ENCODE measurements at regions not wholly inside any gene's neighbourhood (a gene's known extent, or its start where the extent isn't known, plus 50 kb on each side); places are given as distances from the start of the nearest gene placed in this dataset.
A peak's percentile ranks its signal among the peaks of the same experiment; 100 is the strongest.

DNA sequence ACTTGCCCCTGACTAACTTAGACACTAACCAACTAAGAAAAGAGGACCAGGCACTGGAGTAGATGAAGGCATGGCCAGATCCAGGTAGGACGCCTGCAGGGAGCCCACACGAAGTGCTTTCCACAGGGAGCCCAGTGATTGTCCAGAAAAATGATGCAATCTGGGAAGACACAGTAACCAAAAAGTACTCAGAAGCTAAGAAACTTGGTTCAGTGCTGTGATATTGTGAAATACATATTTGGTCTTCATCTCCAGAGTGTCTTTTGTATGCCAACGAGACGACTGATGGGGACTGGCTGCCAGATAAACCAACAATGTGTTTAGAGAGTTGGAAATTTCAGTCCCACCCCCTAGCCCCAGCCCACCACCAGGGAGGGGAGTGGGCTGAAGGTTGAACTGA, 135.0 kb downstream of the SP3 start:
- no peak for DNase-seq (ENCODE audit: low spot score)
- no peak overlapping the region for H3K4me3 ChIP-seq
- no peak for TF ChIP-seq EZH2 (IDR thresholded peaks at IDR 0.05)
- no peaks in the 10 kb centered on the region for H3K79me2 ChIP-seq (ENCODE audit: low read depth)
- peaks cover 14% of the 10 kb centered on the region for H3K4me1 ChIP-seq
- H3K27ac ChIP-seq = no peak overlapping the region
- H3K36me3 ChIP-seq = no peaks in the 10 kb centered on the region
- Mint-ChIP-seq H3K9me3 (peaks cover 8% of the 10 kb centered on the region), H3K4me3 (no peak overlapping the region), H3K36me3 (no peaks in the 10 kb centered on the region), H3K27ac (no peak overlapping the region), H3K4me1 (peaks cover 21% of the 10 kb centered on the region), H3K27me3 (ENCODE audit: insufficient read depth, low read depth) (peaks cover 12% of the 10 kb centered on the region)
- H3K9ac ChIP-seq = no peak overlapping the region
- H4K20me1 ChIP-seq (ENCODE audit: low read depth) = no peaks in the 10 kb centered on the region
- no peaks in the 10 kb centered on the region for H3K9me3 ChIP-seq (ENCODE audit: low read depth)
- no peaks in the 10 kb centered on the region for H3F3A ChIP-seq (ENCODE audit: low read depth)
- no peak overlapping the region for H3K4me2 ChIP-seq
- H3K27me3 ChIP-seq = no peaks in the 10 kb centered on the region
- H2AFZ ChIP-seq (replicated peaks) = no peak overlapping the region

DNA sequence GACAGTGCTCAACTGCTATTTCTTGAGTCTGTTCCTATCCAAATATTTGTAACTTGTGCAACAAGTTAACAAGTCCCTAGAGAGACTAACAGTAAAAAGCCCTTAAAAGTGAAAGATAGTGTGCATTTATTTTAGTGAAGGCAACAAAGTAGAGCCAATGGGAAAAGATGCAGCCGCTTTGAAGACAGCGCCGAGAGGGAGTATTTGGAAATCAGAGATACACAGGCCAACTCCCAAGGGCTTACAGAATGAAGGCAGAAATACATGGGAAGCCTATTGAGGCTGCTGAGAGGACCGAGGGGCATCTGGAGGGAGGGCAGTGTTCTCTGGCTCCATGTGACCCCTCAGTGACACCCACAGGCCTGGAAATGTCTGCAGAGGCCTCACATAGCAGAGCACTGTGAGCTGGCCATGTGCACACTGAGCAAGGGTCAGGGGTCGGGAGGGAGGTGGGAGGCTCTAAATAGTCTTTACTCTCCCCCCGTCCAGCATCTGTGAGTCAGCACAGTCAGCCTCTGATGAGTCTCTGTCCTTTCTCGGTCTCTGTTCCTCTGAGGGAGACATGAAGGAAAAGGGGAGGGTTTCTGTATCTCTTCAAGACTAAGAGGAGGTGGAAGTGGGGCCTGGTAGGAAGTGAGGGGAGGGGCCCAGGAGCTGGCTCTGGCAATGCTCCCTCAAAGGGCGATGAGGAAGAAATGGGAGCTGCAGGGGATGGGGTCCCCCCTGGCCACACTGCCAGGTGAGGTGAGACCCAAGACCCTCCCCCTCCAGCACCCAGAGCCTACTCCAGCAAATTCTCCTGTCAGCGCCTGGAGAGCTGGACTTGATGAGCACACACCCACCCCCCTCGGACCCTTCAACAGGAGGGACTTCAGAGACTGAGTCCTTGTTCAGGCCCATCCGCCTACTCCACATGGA, 133.6 kb downstream of the SP3 start:
- peaks cover 11% of the 10 kb centered on the region for H3K9me3 Mint-ChIP-seq
- TF ChIP-seq EZH2phosphoT487 (IDR thresholded peaks at IDR 0.05) (no peak), EZH2 (IDR thresholded peaks at IDR 0.05) (no peak)
- TF ChIP-seq, protein P1, sequence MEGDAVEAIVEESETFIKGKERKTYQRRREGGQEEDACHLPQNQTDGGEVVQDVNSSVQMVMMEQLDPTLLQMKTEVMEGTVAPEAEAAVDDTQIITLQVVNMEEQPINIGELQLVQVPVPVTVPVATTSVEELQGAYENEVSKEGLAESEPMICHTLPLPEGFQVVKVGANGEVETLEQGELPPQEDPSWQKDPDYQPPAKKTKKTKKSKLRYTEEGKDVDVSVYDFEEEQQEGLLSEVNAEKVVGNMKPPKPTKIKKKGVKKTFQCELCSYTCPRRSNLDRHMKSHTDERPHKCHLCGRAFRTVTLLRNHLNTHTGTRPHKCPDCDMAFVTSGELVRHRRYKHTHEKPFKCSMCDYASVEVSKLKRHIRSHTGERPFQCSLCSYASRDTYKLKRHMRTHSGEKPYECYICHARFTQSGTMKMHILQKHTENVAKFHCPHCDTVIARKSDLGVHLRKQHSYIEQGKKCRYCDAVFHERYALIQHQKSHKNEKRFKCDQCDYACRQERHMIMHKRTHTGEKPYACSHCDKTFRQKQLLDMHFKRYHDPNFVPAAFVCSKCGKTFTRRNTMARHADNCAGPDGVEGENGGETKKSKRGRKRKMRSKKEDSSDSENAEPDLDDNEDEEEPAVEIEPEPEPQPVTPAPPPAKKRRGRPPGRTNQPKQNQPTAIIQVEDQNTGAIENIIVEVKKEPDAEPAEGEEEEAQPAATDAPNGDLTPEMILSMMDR (IDR thresholded peaks at IDR 0.05) = no peak
- Histone ChIP-seq H3K9me3 (ENCODE audit: low read depth) (no peaks in the 10 kb centered on the region), H3K79me2 (ENCODE audit: low read depth) (no peaks in the 10 kb centered on the region), H3K27ac (no peak overlapping the region), H4K20me1 (ENCODE audit: low read depth) (no peaks in the 10 kb centered on the region), H3F3A (ENCODE audit: low read depth) (no peaks in the 10 kb centered on the region), H3K4me3 (no peak overlapping the region), H3K36me3 (no peaks in the 10 kb centered on the region), H2AFZ (replicated peaks) (peak overlapping the region; percentile 39), H3K27me3 (no peaks in the 10 kb centered on the region), H3K4me1 (peaks cover 14% of the 10 kb centered on the region), H3K4me2 (no peak overlapping the region), H3K9ac (no peak overlapping the region)
- H3K27ac Mint-ChIP-seq = peak overlapping the region; percentile 67
- H3K4me3 Mint-ChIP-seq = no peak overlapping the region
- H3K27me3 Mint-ChIP-seq (ENCODE audit: insufficient read depth, low read depth) = peaks cover 10% of the 10 kb centered on the region
- peaks cover 21% of the 10 kb centered on the region for H3K4me1 Mint-ChIP-seq
- DNase-seq (ENCODE audit: low spot score) = peak; percentile 11
- H3K36me3 Mint-ChIP-seq = no peaks in the 10 kb centered on the region

DNA sequence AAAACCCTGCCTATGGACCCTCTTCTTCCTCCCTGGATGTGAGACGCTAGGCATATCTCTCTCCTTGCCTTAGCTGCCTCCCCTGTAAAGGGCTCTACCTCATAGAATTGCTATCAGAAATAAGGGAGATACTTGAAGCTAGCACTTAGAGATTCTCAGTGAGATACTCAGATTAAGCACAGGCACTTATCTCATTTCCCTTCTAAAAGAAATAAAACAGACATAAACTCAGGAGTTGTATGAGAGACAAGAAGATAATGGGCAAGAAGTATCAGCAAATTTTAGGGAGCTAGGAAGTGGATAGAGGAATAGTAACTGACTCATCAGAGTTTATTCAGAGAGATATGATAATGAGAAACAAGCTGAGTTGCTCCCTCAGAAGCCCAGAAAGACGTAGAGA, 131.0 kb downstream of the SP3 start:
- H3K27ac ChIP-seq = no peak overlapping the region
- no peaks in the 10 kb centered on the region for H3K36me3 ChIP-seq
- H4K20me1 ChIP-seq (ENCODE audit: low read depth) = no peaks in the 10 kb centered on the region
- H3F3A ChIP-seq (ENCODE audit: low read depth) = no peaks in the 10 kb centered on the region
- Mint-ChIP-seq H3K9me3 (peaks cover 11% of the 10 kb centered on the region), H3K4me1 (peaks cover 21% of the 10 kb centered on the region), H3K36me3 (no peaks in the 10 kb centered on the region), H3K27me3 (ENCODE audit: insufficient read depth, low read depth) (peaks cover 7% of the 10 kb centered on the region), H3K4me3 (no peak overlapping the region), H3K27ac (no peak overlapping the region)
- H3K4me3 ChIP-seq = no peak overlapping the region
- no peak for TF ChIP-seq EZH2 (IDR thresholded peaks at IDR 0.05)
- TF ChIP-seq EZH2phosphoT487 (IDR thresholded peaks at IDR 0.05) = no peak
- TF ChIP-seq, protein P1 (IDR thresholded peaks at IDR 0.05) = no peak
- H3K9ac ChIP-seq = no peak overlapping the region
- peaks cover 14% of the 10 kb centered on the region for H3K4me1 ChIP-seq
- H3K9me3 ChIP-seq (ENCODE audit: low read depth) = no peaks in the 10 kb centered on the region
- H3K4me2 ChIP-seq = no peak overlapping the region
- H3K79me2 ChIP-seq (ENCODE audit: low read depth) = no peaks in the 10 kb centered on the region
- no peak overlapping the region for H2AFZ ChIP-seq (replicated peaks)
- DNase-seq (ENCODE audit: low spot score) = no peak
- H3K27me3 ChIP-seq = no peaks in the 10 kb centered on the region

DNA sequence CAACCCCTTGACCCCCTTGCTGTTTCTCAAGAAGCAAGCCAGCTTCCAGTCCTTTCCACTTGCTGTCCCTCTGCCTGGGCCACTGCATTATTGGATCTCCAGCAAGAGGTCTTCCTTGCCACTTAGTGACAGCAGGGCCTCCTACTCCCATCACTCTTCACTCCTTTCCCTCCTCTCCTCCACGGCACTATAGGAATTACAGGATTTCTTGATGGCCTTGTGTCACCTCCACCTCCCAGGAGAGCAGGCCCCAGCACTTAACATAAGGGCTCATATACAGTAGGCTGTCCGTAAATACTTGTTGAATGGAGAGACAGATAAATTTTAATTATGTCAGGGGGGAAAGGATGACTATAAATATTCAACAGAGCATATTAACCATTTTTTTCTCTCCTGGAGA, 129.4 kb downstream of the SP3 start:
- no peak for DNase-seq (ENCODE audit: low spot score)
- peaks cover 21% of the 10 kb centered on the region for H3K4me1 ChIP-seq
- H3K4me3 ChIP-seq = no peak overlapping the region
- no peak overlapping the region for H3K4me2 ChIP-seq
- no peak overlapping the region for H3K9ac ChIP-seq
- peak overlapping the region; percentile 79 for H3K27ac Mint-ChIP-seq
- no peaks in the 10 kb centered on the region for H3K27me3 ChIP-seq
- no peaks in the 10 kb centered on the region for H3K36me3 Mint-ChIP-seq
- H3K9me3 Mint-ChIP-seq = peaks cover 11% of the 10 kb centered on the region
- H3K36me3 ChIP-seq = no peaks in the 10 kb centered on the region
- no peaks in the 10 kb centered on the region for H4K20me1 ChIP-seq (ENCODE audit: low read depth)
- H3K79me2 ChIP-seq (ENCODE audit: low read depth) = no peaks in the 10 kb centered on the region
- no peak overlapping the region for H2AFZ ChIP-seq (replicated peaks)
- no peaks in the 10 kb centered on the region for H3F3A ChIP-seq (ENCODE audit: low read depth)
- peaks cover 28% of the 10 kb centered on the region for H3K4me1 Mint-ChIP-seq
- TF ChIP-seq, protein P1 (IDR thresholded peaks at IDR 0.05) = no peak
- TF ChIP-seq EZH2phosphoT487 (IDR thresholded peaks at IDR 0.05) (no peak), EZH2 (IDR thresholded peaks at IDR 0.05) (no peak)
- peaks cover 7% of the 10 kb centered on the region for H3K27me3 Mint-ChIP-seq (ENCODE audit: insufficient read depth, low read depth)
- no peak overlapping the region for H3K4me3 Mint-ChIP-seq
- no peaks in the 10 kb centered on the region for H3K9me3 ChIP-seq (ENCODE audit: low read depth)
- H3K27ac ChIP-seq = no peak overlapping the region

All from neural progenitor cell (in vitro differentiated cells).